ENCODE measurements at regions not wholly inside any gene's neighbourhood (a gene's known extent, or its start where the extent isn't known, plus 50 kb on each side); places are given as distances from the start of the nearest gene placed in this dataset.

DNA sequence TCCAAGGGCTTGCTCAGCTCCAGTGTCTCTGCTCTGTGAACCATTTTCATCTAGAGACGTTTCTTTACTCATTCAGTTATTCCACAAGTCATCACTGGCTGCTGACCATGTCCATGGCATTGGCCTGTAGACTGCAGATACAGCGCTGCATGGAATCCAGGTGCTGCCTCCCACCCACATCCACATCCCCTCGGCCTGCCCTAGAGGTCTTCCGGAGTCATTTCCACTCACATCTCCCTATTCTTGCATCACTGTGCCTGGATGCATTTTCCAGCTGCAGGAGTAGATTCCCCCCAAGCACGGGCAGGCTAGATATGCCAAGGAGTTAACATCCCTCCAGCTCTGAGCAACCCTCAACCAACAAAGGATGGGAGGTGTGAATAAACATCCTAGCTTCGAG lies 68.9 kb downstream of the CHST1 start:
- in situ Hi-C loops (cut with HindIII; ENCODE audit: extremely low pct_ligation_motif_present, low pct_unique_long_range_greater_than_20kb): no loop called here
- CTCF ChIA-PET (ENCODE audit: low intra/inter-chr PET ratio, low total read pairs): no interaction called here
- H4K20me1 ChIP-seq (ENCODE audit: insufficient read depth, low read length): no peaks in the 10 kb centered on the region

More for the DNA sequence above, 68.9 kb downstream of the CHST1 start:
- FAIRE-seq: no peak
- no peak overlapping the region for H3K9ac ChIP-seq (ENCODE audit: insufficient read depth, low read depth, low read length)
- no peaks in the 10 kb centered on the region for H3K9me3 ChIP-seq (ENCODE audit: low read length)
- intact Hi-C loops (cut with micrococcal nuclease; ENCODE audit: unreplicated experiment): no loop called here
- no peak for DNase-seq (ENCODE audit: low spot score)
- POLR2A ChIA-PET: no interaction called here
- ATAC-seq: no peak
- H3K27me3 ChIP-seq (ENCODE audit: control insufficient read depth in 1 of 2, insufficient read depth in 2 of 2, low read length in 2 of 2): peaks cover 0 to 33% of the 10 kb centered on the region in 2 experiments; a peak in 3 of 5 replicates
- no peak overlapping the region for H2AFZ ChIP-seq (ENCODE audit: low read length)
- TF ChIP-seq ZNF549 (CRISPR knock-in tag; IDR thresholded peaks at IDR 0.05) (no peak), ZNF138 (CRISPR knock-in tag; IDR thresholded peaks at IDR 0.05; ENCODE audit: low read depth) (no peak), ZIK1 (CRISPR knock-in tag; IDR thresholded peaks at IDR 0.05; ENCODE audit: borderline replicate concordance, low read depth) (no peak), ZSCAN30 (CRISPR knock-in tag; IDR thresholded peaks at IDR 0.05) (no peak), ELF3 (CRISPR knock-in tag; IDR thresholded peaks at IDR 0.05) (no peak), MAZ (IDR thresholded peaks at IDR 0.05; ENCODE audit: borderline replicate concordance, low read depth, low read length) (no peak), MAZ (CRISPR knock-in tag; IDR thresholded peaks at IDR 0.05; ENCODE audit: low read depth) (no peak)
- TF ChIP-seq, protein P1, sequence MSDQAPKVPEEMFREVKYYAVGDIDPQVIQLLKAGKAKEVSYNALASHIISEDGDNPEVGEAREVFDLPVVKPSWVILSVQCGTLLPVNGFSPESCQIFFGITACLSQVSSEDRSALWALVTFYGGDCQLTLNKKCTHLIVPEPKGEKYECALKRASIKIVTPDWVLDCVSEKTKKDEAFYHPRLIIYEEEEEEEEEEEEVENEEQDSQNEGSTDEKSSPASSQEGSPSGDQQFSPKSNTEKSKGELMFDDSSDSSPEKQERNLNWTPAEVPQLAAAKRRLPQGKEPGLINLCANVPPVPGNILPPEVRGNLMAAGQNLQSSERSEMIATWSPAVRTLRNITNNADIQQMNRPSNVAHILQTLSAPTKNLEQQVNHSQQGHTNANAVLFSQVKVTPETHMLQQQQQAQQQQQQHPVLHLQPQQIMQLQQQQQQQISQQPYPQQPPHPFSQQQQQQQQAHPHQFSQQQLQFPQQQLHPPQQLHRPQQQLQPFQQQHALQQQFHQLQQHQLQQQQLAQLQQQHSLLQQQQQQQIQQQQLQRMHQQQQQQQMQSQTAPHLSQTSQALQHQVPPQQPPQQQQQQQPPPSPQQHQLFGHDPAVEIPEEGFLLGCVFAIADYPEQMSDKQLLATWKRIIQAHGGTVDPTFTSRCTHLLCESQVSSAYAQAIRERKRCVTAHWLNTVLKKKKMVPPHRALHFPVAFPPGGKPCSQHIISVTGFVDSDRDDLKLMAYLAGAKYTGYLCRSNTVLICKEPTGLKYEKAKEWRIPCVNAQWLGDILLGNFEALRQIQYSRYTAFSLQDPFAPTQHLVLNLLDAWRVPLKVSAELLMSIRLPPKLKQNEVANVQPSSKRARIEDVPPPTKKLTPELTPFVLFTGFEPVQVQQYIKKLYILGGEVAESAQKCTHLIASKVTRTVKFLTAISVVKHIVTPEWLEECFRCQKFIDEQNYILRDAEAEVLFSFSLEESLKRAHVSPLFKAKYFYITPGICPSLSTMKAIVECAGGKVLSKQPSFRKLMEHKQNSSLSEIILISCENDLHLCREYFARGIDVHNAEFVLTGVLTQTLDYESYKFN (CRISPR knock-in tag; conservative IDR thresholded peaks at IDR 0.05): no peak
- no peak overlapping the region for H3K4me3 ChIP-seq (replicated peaks in 1 of 3; ENCODE audit: insufficient read depth in 1 of 3, low read depth in 2 of 3, low read length in 3 of 3)
- no peak overlapping the region for H3K27ac ChIP-seq (ENCODE audit: extremely low read length, insufficient read depth, low read length)
- no TSS peak for BruUV-seq (replicated peaks)
- no peak overlapping the region for H3K4me2 ChIP-seq (ENCODE audit: low read depth, low read length)
- no peaks in the 10 kb centered on the region for H3K79me2 ChIP-seq (ENCODE audit: insufficient read depth, low read length)
- H3K4me1 ChIP-seq (ENCODE audit: insufficient read depth, low read length): no peaks in the 10 kb centered on the region
- WGBS (ENCODE audit: low lambda C conversion rate): 8% methylated on average over 6 of the region's 6 CpGs
- H3K36me3 ChIP-seq (replicated peaks in 1 of 2; ENCODE audit: control insufficient read depth in 1 of 2, insufficient read depth in 2 of 2, low read length in 2 of 2): no peaks in the 10 kb centered on the region
